ENCODE measurements at regions not wholly inside any gene's neighbourhood (a gene's known extent, or its start where the extent isn't known, plus 50 kb on each side); places are given as distances from the start of the nearest gene placed in this dataset.

DNA sequence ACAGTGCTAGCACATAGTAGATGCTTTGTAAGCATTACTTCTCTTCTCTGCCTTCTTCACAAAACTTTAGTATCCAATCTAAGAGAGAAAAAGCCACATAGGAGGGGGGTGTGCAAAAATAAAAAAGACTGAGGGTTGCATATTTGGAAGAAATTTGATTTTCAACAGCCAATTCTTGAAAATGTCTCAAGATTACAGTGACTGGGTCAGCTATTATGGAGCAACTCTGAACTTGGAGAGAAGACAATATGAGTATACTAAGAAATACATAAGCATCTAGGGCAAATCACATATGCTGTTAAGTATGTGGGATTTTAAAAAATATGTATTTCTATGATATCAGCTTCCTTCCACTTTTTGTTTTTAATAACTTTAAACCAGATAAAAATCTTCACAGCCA is 196.6 kb upstream of the GOLIM4 start:
- Histone ChIP-seq H3K79me2 (ENCODE audit: insufficient read depth) (no peaks in the 10 kb centered on the region), H3K4me2 (no peak overlapping the region), H3K9me3 (no peaks in the 10 kb centered on the region), H3K9ac (no peak overlapping the region), H3K4me1 (ENCODE audit: control insufficient read depth in 1 of 2, insufficient read depth in 2 of 2, low read depth in 1 of 2, low read length in 1 of 2) (peaks cover 0 to 7% of the 10 kb centered on the region in 2 experiments; a peak in 2 of 4 replicates), H3K27me3 (ENCODE audit: insufficient read depth) (no peaks in the 10 kb centered on the region), H3K4me3 (ENCODE audit: low read depth in 2 of 2, low read length in 1 of 2) (no peak overlapping the region), H3K27ac (ENCODE audit: low read depth in 2 of 2, low read length in 1 of 2) (no peak overlapping the region), H4K20me1 (ENCODE audit: insufficient read depth) (no peaks in the 10 kb centered on the region), H2AFZ (ENCODE audit: low read depth) (no peak overlapping the region), H3K9me2 (no peaks in the 10 kb centered on the region), H3F3A (replicated peaks; ENCODE audit: insufficient read depth) (no peaks in the 10 kb centered on the region), H3K36me3 (replicated peaks in 1 of 2; ENCODE audit: control insufficient read depth in 1 of 2, insufficient read depth in 2 of 2, low read length in 1 of 2) (no peaks in the 10 kb centered on the region)
- DNase-seq = no peak
- TF ChIP-seq, protein P1, sequence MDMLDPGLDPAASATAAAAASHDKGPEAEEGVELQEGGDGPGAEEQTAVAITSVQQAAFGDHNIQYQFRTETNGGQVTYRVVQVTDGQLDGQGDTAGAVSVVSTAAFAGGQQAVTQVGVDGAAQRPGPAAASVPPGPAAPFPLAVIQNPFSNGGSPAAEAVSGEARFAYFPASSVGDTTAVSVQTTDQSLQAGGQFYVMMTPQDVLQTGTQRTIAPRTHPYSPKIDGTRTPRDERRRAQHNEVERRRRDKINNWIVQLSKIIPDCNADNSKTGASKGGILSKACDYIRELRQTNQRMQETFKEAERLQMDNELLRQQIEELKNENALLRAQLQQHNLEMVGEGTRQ (IDR thresholded peaks at IDR 0.05; ENCODE audit: borderline replicate concordance, low read depth, low read length) = no peak
- no peak for TF ChIP-seq GATA2 (CRISPR knock-in tag; IDR thresholded peaks at IDR 0.05)
- TF ChIP-seq, protein P2, sequence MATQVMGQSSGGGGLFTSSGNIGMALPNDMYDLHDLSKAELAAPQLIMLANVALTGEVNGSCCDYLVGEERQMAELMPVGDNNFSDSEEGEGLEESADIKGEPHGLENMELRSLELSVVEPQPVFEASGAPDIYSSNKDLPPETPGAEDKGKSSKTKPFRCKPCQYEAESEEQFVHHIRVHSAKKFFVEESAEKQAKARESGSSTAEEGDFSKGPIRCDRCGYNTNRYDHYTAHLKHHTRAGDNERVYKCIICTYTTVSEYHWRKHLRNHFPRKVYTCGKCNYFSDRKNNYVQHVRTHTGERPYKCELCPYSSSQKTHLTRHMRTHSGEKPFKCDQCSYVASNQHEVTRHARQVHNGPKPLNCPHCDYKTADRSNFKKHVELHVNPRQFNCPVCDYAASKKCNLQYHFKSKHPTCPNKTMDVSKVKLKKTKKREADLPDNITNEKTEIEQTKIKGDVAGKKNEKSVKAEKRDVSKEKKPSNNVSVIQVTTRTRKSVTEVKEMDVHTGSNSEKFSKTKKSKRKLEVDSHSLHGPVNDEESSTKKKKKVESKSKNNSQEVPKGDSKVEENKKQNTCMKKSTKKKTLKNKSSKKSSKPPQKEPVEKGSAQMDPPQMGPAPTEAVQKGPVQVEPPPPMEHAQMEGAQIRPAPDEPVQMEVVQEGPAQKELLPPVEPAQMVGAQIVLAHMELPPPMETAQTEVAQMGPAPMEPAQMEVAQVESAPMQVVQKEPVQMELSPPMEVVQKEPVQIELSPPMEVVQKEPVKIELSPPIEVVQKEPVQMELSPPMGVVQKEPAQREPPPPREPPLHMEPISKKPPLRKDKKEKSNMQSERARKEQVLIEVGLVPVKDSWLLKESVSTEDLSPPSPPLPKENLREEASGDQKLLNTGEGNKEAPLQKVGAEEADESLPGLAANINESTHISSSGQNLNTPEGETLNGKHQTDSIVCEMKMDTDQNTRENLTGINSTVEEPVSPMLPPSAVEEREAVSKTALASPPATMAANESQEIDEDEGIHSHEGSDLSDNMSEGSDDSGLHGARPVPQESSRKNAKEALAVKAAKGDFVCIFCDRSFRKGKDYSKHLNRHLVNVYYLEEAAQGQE (IDR thresholded peaks at IDR 0.05; ENCODE audit: low read depth, low read length) = no peak
- ChIA-PET POLR2A (no interaction called here), CTCF (interaction anchor here (0.6 kb wide), 1 partner anchor 62 kb away, joined by 3 read pairs; no protein-coding TSS in a partner anchor)

DNA sequence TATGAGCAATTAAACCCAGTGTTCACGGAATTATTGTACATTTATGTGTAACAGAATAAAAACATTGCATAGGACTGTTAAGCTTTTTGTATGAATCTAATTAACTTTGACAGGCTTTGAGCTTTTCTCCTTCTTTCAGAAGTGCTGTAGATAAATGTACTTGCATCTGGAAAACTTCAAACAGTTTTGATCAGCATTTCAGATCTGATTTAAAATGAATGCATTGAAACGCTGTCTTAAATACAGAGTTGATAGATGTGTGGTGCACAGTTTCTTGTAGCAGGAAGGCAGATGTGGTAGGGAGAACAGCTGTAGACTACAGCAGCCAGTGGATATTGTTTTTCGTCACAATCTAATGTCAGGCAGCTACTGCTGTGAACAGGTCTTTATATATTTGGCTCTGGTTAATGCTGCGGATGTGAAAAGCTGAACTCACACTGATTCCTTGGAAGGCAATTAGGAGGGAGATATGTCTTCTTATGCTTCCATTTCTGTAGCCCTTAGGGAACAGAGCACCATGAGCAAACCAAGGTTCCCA is 193.8 kb upstream of the GOLIM4 start:
- H3K4me2 ChIP-seq = no peak overlapping the region
- no peak overlapping the region for H3K4me3 ChIP-seq (ENCODE audit: low read depth in 2 of 2, low read length in 1 of 2)
- no peak overlapping the region for H2AFZ ChIP-seq (ENCODE audit: low read depth)
- peak overlapping the region in 1 of 2 experiments; percentile 75; a peak in 2 of 4 replicates for H3K27ac ChIP-seq (ENCODE audit: low read depth in 2 of 2, low read length in 1 of 2)
- ChIA-PET CTCF (interaction anchor here (0.8 to 1.6 kb wide), 4 partner anchors 10 to 558 kb away, joined by 3 to 5 read pairs (median 4); no protein-coding TSS in a partner anchor), POLR2A (interaction anchor here (0.9 kb wide), 1 partner anchor 41 kb away, joined by 3 read pairs; no protein-coding TSS in a partner anchor)
- H3F3A ChIP-seq (replicated peaks; ENCODE audit: insufficient read depth) = no peaks in the 10 kb centered on the region
- no peak overlapping the region for H3K9ac ChIP-seq
- peak; percentile 39 for DNase-seq
- H3K36me3 ChIP-seq (replicated peaks in 1 of 2; ENCODE audit: control insufficient read depth in 1 of 2, insufficient read depth in 2 of 2, low read length in 1 of 2) = no peaks in the 10 kb centered on the region
- no peaks in the 10 kb centered on the region for H3K79me2 ChIP-seq (ENCODE audit: insufficient read depth)
- no peaks in the 10 kb centered on the region for H3K9me3 ChIP-seq
- whole genome bisulfite sequencing (ENCODE audit: low lambda C conversion rate) = 19% methylated on average over 4 of the region's 4 CpGs
- TF ChIP-seq, protein P2 (IDR thresholded peaks at IDR 0.05; ENCODE audit: low read depth, low read length) = no peak
- TF ChIP-seq GATA2 (CRISPR knock-in tag; IDR thresholded peaks at IDR 0.05) (peak; percentile 77), EP300 (IDR thresholded peaks at IDR 0.05; ENCODE audit: borderline replicate concordance in 1 of 2, low read depth in 1 of 2, low read length in 1 of 2) (peak in 1 of 2 experiments; percentile 64; a peak in 2 of 4 replicates), TCF12 (IDR thresholded peaks at IDR 0.05) (peak; percentile 39)
- no peaks in the 10 kb centered on the region for H3K9me2 ChIP-seq
- H3K4me1 ChIP-seq (ENCODE audit: control insufficient read depth in 1 of 2, insufficient read depth in 2 of 2, low read depth in 1 of 2, low read length in 1 of 2) = peaks cover 0 to 7% of the 10 kb centered on the region in 2 experiments; a peak in 2 of 4 replicates
- H4K20me1 ChIP-seq (ENCODE audit: insufficient read depth) = no peaks in the 10 kb centered on the region
- H3K27me3 ChIP-seq (ENCODE audit: insufficient read depth) = no peaks in the 10 kb centered on the region

Measured in SK-N-SH (cell line).